SU-DHL-6 (cell line): ENCODE measurements at regions not wholly inside any gene's neighbourhood (a gene's known extent, or its start where the extent isn't known, plus 50 kb on each side); places are given as distances from the start of the nearest gene placed in this dataset.

Experiments
- H2AFZ ChIP-seq: fragments of 200-600 bp; sonication (generic); 2 replicates; pipeline ENCODE4 v1.6.1; 2014; ENCODE audit warnings: low read depth, mild to moderate bottlenecking, moderate library complexity, mixed read lengths, antibody characterized with exemption, low read length; ENCODE audit not compliant: severe bottlenecking
- H3F3A ChIP-seq: fragments of 200-600 bp; shearing (Covaris generic); 2 replicates; pipeline ENCODE4 v1.6.0; 2016; ENCODE audit warnings: antibody characterized with exemption, mild to moderate bottlenecking; ENCODE audit not compliant: insufficient read depth
- H3K27ac ChIP-seq: fragments of 200-600 bp; sonication (generic); 2 replicates; pipeline ENCODE4 v1.5.1; 2016; ENCODE audit warnings: low read depth, mild to moderate bottlenecking, low read length, moderate library complexity, mixed read lengths
- H3K27me3 ChIP-seq: fragments of 200-600 bp; sonication (generic), shearing (Covaris generic); 2 replicates; pipeline ENCODE4 v1.6.0; 2014; ENCODE audit warnings: mild to moderate bottlenecking, low read length
- H3K36me3 ChIP-seq: fragments of 200-600 bp; sonication (generic); 2 replicates; pipeline ENCODE4 v1.6.1; 2014; ENCODE audit warnings: mild to moderate bottlenecking, low read length, mixed read lengths
- H3K4me2 ChIP-seq: fragments of 300-600, 200-600 bp; shearing (Covaris generic), sonication (generic); 2 replicates; pipeline ENCODE4 v1.6.0; 2014; ENCODE audit warnings: low read length, low read depth, mild to moderate bottlenecking; ENCODE audit not compliant: poor library complexity, severe bottlenecking
- H3K4me3 ChIP-seq: fragments of 200-600 bp; sonication (generic); 2 replicates; pipeline ENCODE4 v1.5.1; 2014; ENCODE audit warnings: antibody characterized with exemption, low read length, mild to moderate bottlenecking, mixed read lengths; ENCODE audit not compliant: insufficient read depth, poor library complexity, severe bottlenecking
- H3K79me2 ChIP-seq: fragments of 200-600 bp; sonication (generic); 2 replicates; pipeline ENCODE4 v1.6.1; 2014; ENCODE audit warnings: mild to moderate bottlenecking, low read length, moderate library complexity; ENCODE audit not compliant: insufficient read depth
- H3K9ac ChIP-seq: fragments of 200-600 bp; sonication (generic); 2 replicates; pipeline ENCODE4 v1.7.0; 2014; ENCODE audit warnings: mild to moderate bottlenecking, low read length
- H3K9me2 ChIP-seq: fragments of 200-600 bp; sonication (generic); replicated peaks from 2 replicates; pipeline ENCODE4 v1.6.1; 2014; ENCODE audit warnings: low read length; ENCODE audit not compliant: insufficient read depth
- H3K9me3 ChIP-seq: fragments of 200-600 bp; sonication (generic); 2 replicates; pipeline ENCODE4 v1.6.1; 2014; ENCODE audit warnings: low read length, mixed read lengths; ENCODE audit not compliant: insufficient read depth
- H4K20me1 ChIP-seq: fragments of 200-600 bp; sonication (generic); 2 replicates; pipeline ENCODE4 v1.6.1; 2014; ENCODE audit warnings: low read depth, mild to moderate bottlenecking, antibody characterized with exemption, low read length, moderate library complexity, mixed read lengths
- EZH2phosphoT487 ChIP-seq: fragments of 200-600 bp; sonication (generic), shearing (Covaris generic); conservative IDR thresholded peaks from 2 replicates; pipeline ENCODE4 v1.6.1; 2018; ENCODE audit warnings: mild to moderate bottlenecking, antibody characterized with exemption, low read length, moderate library complexity, mixed read lengths
- TF ChIP-seq, protein P1 (sequence below): fragments of 200-600 bp; sonication (generic); IDR thresholded peaks from one replicate; pipeline ENCODE4 v1.5.1; 2017; ENCODE audit warnings: antibody characterized with exemption, mild to moderate bottlenecking, low read length, moderate library complexity; ENCODE audit not compliant: insufficient read depth, poor library complexity, severe bottlenecking

DNA sequence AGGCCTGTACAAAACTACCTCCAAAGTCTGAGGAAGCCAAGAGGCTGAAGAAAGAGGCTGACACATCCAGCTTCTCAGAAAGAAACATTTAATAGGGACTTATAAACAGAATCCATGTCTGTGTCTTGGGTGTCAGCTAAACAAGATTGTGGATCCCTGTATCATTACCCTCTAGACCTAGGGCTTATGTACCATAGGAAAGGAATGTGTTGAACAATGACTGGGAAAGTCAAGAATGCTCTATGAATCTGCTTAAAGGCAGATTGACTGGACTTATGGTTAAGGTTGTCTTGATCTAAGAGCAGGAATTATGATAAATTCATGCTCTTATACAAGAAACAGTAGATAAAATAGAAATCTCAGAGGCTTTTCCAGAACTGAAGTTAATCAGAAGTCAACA, 335.7 kb upstream of the RPS23 start:
- Histone ChIP-seq H3K4me3 (no peak overlapping the region), H3K27me3 (no peaks in the 10 kb centered on the region), H2AFZ (no peak overlapping the region), H3K27ac (no peak overlapping the region), H3K79me2 (no peaks in the 10 kb centered on the region), H3K9ac (no peak overlapping the region), H3K9me2 (no peaks in the 10 kb centered on the region), H3K36me3 (no peaks in the 10 kb centered on the region), H3K9me3 (no peaks in the 10 kb centered on the region), H3K4me2 (no peak overlapping the region), H4K20me1 (no peaks in the 10 kb centered on the region), H3F3A (no peaks in the 10 kb centered on the region)
- TF ChIP-seq, protein P1, sequence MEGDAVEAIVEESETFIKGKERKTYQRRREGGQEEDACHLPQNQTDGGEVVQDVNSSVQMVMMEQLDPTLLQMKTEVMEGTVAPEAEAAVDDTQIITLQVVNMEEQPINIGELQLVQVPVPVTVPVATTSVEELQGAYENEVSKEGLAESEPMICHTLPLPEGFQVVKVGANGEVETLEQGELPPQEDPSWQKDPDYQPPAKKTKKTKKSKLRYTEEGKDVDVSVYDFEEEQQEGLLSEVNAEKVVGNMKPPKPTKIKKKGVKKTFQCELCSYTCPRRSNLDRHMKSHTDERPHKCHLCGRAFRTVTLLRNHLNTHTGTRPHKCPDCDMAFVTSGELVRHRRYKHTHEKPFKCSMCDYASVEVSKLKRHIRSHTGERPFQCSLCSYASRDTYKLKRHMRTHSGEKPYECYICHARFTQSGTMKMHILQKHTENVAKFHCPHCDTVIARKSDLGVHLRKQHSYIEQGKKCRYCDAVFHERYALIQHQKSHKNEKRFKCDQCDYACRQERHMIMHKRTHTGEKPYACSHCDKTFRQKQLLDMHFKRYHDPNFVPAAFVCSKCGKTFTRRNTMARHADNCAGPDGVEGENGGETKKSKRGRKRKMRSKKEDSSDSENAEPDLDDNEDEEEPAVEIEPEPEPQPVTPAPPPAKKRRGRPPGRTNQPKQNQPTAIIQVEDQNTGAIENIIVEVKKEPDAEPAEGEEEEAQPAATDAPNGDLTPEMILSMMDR = no peak
- no peak for TF ChIP-seq EZH2phosphoT487

DNA sequence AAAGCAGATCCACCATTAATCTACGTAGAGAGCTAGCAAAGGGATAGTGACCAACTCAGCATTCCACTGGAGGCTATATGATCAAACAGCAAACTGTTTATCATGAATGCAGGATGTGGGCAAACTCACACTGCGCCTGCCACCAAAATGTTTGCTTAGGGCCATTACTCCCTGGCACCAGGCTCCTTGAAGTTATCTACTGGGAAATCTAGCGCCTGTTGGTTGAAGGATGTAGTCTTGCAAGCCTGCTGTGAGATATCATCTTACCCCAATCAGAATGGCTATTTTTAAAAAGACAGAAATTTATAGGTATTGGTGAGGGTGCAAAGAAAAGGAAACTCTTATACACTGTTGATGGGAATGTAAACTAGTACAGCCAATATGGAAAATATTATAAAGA, 332.5 kb upstream of the RPS23 start:
- H3K4me3 ChIP-seq = no peak overlapping the region
- H4K20me1 ChIP-seq = no peaks in the 10 kb centered on the region
- H3K27me3 ChIP-seq = no peaks in the 10 kb centered on the region
- H3K9me2 ChIP-seq = no peaks in the 10 kb centered on the region
- H3F3A ChIP-seq = no peaks in the 10 kb centered on the region
- H3K27ac ChIP-seq = no peak overlapping the region
- H3K36me3 ChIP-seq = no peaks in the 10 kb centered on the region
- H3K9me3 ChIP-seq = no peaks in the 10 kb centered on the region
- no peak overlapping the region for H2AFZ ChIP-seq
- H3K4me2 ChIP-seq = no peak overlapping the region
- TF ChIP-seq, protein P1 = no peak
- TF ChIP-seq EZH2phosphoT487 = no peak
- H3K9ac ChIP-seq = no peak overlapping the region
- H3K79me2 ChIP-seq = no peaks in the 10 kb centered on the region

DNA sequence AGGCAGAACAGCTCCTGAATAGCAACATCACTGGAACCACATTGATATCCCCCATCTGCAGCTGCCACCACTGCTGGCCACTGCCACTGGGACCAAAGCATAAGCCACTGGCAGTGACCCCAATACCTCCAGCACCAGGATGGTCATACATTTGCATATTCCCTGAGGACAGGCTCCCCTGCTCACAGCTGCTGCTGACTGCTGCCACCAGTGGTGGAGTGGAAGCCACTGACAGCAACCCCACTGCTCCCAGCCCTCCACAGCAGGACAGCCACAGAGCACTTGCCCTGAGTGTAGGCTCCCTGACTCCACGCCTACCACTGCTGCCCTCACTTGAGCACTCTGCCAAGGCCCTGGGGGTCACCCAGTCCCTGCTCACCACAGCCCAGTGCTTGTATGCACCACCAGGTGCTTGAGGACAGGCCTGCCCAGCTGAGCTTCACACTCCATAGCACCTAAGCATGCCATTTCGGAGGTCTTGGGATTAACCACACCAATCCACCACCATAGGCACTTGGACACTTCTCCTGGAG, 327.4 kb upstream of the RPS23 start:
- no peak overlapping the region for H3K27ac ChIP-seq
- H3K79me2 ChIP-seq = no peaks in the 10 kb centered on the region
- no peaks in the 10 kb centered on the region for H3K9me2 ChIP-seq
- H3K4me2 ChIP-seq = no peak overlapping the region
- no peaks in the 10 kb centered on the region for H3F3A ChIP-seq
- no peak overlapping the region for H2AFZ ChIP-seq
- no peak overlapping the region for H3K9ac ChIP-seq
- H4K20me1 ChIP-seq = no peaks in the 10 kb centered on the region
- H3K4me3 ChIP-seq = no peak overlapping the region
- TF ChIP-seq EZH2phosphoT487 = no peak
- TF ChIP-seq, protein P1 = no peak
- H3K36me3 ChIP-seq = no peaks in the 10 kb centered on the region
- H3K27me3 ChIP-seq = no peaks in the 10 kb centered on the region
- no peaks in the 10 kb centered on the region for H3K9me3 ChIP-seq
